ENCODE measurements at regions not wholly inside any gene's neighbourhood (a gene's known extent, or its start where the extent isn't known, plus 50 kb on each side); places are given as distances from the start of the nearest gene placed in this dataset.

GRCh38 chr4:123856689-123857545 lies 460.3 kb downstream of the SPRY1 start:
- TF ChIP-seq CTCF (IDR thresholded peaks at IDR 0.05) (peak in 1 of 4 donors; percentile 6), POLR2A (IDR thresholded peaks at IDR 0.05) (no peak)
